Kidney capillary endothelial cell (primary cell): ENCODE measurements at regions not wholly inside any gene's neighbourhood (a gene's known extent, or its start where the extent isn't known, plus 50 kb on each side); places are given as distances from the start of the nearest gene placed in this dataset.
"Not testable (repeated sequence)": the region's sequence is repeated elsewhere in the genome, so short reads cannot be mapped to it uniquely, and the experiment has no call there.

Experiments
- DNase-seq: peaks from one replicate; pipeline ENCODE4 v3.0.0-alpha.2; 2018; ENCODE audit warnings: low spot score

GRCh38 chr17:68700421-68700820 is 99.3 kb upstream of the FAM20A start:
- DNase-seq: no peak

DNA sequence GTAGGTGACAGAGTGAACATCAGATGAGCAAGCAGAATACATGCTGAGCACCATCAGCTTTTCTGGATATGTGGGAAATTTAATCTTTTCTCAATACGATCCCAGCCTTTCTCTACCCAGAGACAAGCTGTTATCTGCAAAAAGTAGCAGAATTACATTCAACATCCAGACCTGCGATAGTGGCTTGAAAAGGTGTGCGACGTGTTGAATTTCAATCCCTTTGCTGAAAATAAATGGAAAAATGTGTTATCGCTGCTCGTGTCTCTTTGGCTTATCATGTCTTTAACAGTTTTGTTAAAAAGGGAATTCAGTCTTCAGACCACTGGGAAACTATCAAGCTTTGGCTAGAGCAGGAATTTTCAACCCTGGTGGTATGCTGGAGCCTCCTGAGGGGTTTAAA is 98.8 kb upstream of the FAM20A start:
- DNase-seq: no peak

GRCh38 chr17:68698746-68699145 is 97.6 kb upstream of the FAM20A start:
- DNase-seq: no peak

DNA sequence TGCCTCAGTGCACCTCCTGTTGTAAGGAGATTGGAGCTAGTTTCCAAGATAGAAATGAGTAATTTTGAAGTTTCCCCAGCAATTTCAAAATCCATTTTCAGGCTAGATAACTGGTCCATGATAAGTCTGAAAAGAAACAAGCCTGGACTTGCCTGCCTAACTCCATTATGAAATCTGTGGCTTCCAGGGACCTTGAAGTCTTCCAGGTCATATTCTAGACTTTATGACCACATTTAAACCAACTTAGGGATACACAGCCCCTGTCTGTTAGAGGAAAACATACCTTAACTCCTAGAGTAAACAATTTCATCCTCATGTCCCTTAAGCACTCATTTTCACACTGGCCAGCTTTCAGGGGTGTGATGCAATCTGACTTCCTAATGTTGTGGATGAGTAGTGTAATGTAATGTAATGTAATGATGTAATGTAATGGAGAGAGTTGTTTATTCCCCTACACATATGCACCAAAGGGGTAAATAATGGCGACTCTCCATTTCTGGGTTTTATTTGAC is 96.7 kb upstream of the FAM20A start:
- no peak for DNase-seq

DNA sequence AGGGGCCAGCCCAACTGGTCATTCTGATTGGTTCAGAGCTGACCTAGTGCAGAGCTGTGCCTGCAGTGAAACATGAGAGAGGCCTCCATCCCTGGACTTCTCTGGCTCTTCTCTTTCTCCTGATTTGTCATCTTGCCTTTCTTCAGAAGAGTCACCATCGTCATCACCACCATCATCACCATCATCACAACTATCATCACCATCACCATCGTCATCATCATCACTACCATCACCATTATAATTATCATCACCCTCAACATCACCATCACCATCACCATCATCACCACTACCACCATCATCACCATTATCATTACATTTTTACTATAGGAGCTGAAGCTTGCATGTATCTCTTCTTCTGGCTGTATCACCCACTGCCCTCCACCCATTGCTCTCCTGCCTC is 94.5 kb upstream of the FAM20A start:
- no peak for DNase-seq

DNA sequence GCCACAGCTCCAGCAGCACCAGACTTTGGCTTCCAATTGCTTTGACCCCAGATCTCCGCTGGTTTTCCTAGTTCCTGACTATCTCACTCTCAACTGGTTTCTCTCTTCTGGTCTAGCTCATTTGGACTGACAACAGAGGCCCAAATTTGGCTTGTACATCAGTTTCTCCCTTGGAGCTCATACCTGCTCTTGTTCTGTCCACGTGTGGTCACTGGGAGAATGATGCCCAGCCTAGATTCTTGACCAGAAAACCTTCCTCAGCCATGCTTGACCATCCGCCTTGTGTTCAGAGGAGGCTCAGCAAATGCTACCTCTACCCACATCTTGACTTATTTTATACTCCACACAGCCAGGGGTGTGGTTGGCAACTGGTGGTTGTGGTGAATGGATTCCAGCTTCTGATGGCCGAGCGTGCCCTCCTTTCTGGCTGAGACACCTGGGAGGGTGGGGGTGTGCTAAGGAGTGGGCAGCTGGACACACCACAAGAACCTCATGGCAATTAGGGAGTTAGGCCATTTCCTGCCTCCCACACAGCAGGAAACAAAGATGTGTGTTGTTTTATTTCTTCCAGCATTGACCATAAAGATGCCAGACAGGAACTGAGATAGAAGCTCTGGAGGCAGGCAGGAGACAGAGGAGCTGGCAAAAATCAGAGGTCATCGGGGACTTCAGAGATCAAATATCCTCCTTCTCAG is 93.8 kb upstream of the FAM20A start:
- no peak for DNase-seq

GRCh38 chr17:68693896-68694295 is 92.7 kb upstream of the FAM20A start:
- DNase-seq: no peak

GRCh38 chr17:68693466-68693865 is 92.3 kb upstream of the FAM20A start:
- DNase-seq: no peak

DNA sequence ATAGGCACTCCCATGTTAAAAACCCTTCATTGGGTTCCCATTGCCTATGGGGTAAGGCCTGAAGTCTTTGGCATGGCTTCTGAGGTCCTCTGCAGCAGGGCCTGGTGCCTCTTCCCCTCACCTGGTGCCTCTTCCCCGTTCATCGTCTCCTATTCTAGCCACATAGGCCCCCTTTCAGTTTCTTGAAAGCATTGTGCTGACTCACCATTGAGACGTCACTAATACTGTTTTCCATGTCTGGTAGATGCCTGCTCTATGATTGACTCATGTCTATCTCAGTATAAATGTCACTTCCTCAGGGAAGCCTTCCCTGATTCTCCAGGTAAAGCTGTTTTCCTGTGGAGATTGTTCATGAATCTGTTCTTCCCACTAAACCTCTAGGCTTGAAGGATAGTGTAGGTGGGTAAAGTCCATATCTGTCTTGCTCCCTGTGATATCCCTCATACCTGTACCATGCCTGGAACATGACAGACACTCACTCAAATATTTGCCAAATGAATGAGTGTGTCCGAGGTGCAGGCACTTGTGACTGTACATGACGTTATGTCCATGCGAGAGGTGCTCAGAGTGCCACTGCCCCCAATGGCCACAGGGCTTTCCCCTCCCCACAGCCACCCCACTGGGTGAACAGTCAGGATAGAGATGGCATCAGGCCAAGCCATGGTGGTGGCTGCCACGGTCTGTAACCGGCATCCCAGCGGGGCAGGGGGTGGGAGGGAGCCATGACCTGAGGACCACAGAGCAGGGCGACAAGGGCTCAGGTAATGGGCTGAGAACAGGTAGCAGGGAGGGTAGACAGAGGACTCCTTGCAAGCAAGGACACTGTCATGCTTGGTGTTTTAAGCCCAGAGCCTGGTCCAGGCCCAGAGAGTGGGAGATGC is 85.2 kb upstream of the FAM20A start:
- no peak for DNase-seq

- DNase-seq: no peak
Measured at GRCh38 chr17:68684949-68685357, 83.8 kb upstream of the FAM20A start.

GRCh38 chr17:68682903-68683302 is 81.7 kb upstream of the FAM20A start:
- DNase-seq: no peak

DNA sequence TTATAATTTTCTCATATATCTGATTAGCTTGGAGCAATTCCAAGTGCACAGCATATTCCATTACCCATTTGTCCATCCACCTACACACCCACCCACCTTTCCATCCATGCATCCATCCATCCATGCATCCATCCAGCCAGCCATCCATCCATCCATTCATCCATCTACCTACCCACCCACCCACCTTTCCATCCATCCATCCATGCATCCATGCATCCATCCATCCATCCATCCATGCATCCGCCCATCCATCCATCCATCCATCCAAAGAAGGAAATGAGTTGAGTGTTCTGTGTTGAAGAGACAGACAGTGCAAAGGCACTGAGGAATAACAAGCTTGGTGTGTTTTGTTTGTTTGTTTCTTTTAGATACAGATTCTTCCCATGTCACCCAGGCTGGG is 78.7 kb upstream of the FAM20A start:
- DNase-seq: no peak

DNA sequence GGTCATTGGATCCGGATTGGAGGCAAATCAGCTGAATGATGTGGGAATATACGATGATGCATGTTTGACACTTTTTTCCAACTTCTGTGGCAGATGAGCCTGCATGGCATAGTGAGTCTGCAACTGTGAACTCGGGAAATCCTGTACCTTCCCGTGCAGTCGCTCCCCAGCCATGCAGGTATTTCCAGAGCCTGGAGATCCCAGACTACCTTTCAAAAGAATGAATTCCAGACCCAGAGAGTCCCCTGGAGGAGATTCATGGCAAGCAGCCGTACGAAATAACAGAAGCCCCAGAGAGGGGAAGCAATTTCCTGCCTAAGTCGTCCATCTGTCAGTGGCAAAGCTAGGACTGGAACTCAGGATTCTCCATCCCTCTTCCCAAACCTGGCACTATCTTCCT is 75.7 kb upstream of the FAM20A start:
- DNase-seq: no peak

- DNase-seq: no peak
Measured at GRCh38 chr17:68675723-68676122, 74.6 kb upstream of the FAM20A start.

DNA sequence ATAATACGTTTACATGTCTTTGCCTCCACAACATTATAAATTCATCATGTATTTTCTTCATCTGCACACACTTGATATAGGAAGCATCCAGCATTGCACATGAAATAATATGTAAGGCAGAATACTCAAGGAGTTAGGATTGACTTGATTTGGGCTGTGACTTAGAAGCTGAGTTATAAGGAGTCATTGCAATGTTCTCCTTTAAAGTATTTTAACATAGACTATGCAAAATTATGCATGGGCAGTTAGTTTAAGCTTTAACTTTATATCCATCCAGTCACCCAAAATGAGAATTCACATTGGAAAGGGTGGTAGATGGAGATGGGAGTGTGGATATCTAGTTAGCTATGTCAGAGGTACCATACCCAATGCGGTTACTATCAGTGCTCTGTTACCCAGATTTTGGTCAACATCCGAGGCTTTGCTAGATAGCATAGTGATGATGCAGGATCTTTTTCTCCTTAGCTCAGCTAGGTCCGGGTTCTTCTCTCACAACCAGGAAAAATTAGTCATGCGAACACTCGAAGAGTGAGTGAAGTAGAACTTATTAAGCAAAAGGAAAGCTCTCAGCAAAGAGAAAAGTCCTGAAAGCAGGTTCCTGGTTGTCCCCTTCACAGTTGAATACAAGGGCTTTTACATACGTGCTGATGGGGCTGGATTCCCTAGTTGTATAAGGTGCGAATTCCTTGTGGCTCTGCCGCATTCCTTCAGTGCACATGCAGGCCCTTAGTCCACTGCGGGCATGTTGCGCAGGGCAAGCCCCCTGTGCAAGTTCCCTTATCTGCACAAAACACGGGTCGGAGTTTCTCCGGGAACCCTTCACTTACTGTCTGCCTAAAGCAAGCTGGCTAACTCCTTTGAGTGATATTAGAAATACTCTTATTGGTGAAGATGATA is 73.1 kb upstream of the FAM20A start:
- DNase-seq: no peak

DNA sequence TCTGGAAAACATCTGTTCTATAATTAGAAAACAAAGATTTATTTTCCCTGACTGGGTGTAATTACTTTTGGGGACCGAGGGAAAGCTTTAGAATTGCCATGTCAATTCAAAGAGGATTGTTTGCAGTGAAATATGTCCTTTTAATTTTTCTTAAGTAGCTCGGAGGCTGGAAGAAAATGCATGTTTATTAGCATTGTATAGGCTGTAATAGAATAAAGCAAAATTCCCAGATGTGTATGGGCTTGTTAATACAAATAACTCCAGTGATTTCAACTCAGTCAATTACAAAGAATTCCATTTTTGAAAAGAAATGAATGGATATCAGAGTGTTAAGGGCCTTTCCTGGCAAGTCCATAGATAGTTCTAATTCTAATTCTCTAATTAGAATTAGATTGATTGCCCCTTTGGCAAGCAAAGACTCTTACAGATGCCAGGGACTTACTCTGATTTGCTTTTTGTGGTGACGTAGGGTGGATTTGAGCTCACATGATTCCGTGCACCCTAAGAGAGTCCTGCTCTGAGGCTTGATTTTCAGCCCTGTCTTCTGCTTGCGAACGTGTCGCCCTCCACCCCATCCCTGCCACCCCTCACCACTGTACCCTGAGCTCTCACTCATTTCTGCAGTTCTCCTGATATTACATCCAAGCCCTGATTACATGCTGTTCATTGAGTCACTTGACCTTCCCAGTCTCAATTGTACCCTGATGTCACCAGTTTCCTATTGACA is 70.0 kb upstream of the FAM20A start:
- DNase-seq: no peak

GRCh38 chr17:68666438-68666837 is 65.3 kb upstream of the FAM20A start:
- DNase-seq: not testable (repeated sequence)

DNA sequence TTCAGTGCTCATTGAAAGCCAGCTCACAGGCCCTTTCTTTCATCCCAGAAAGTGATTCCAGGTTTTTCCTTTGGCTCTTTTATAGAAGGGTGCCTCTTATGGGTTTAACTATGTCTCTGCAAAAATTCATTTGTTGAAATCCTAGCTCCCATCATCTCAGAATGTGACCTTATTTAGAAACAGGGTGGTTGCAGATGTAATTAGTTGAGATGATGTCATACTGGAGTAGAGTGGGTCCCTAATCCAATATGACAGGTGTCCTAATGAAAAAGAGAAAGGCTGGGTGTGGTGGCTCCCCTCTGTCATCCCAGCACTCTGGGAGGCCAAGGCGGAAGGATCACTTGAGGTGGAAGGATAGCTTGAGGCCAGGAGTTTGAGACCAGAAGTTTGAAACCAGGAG is 64.2 kb upstream of the FAM20A start:
- no peak for DNase-seq

DNA sequence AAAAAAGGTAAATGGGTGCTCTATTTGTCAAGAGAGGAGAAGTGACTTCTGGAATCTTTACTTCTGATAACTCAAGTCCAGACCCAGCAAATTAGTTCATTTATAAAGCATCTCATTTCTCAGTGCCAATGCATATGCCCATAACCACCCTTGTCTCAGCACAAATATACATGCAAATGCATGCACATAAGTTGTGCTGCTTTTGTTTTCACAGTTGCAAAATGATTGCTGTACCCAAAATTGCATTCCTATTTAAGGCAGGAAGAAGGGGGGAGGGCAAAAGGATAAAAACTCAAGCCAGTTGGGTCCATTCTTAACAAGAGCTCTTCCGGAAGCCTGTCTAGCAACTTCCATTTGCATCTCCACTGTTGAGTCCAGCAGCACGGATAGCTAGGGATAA is 61.3 kb upstream of the FAM20A start:
- DNase-seq: no peak

DNA sequence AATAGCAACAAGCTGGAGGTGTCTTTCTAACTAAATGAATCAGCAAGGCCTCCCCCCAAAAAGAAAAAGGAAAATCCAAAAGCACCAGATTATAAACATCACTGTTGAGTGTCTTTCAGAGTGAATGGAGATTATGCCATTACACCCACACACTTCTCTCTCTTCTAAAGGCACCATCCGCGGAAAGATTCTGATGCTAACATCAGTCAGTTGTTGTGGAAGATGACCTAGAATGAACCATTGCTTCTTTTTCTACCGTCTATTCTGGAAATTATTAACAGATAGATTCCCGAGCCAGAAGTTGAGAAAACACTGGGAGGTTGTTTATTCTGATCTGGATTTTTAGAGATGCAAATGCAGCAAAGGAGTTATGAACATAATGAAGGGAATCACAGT is 60.9 kb upstream of the FAM20A start:
- no peak for DNase-seq

GRCh38 chr17:68661265-68662036 is 60.3 kb upstream of the FAM20A start:
- no peak for DNase-seq
